ENCODE measurements at regions not wholly inside any gene's neighbourhood (a gene's known extent, or its start where the extent isn't known, plus 50 kb on each side); places are given as distances from the start of the nearest gene placed in this dataset.
A peak's percentile ranks its signal among the peaks of the same experiment; 100 is the strongest.

- no peak overlapping the region for H3K4me3 ChIP-seq (ENCODE audit: low read length)
- DNase-seq (ENCODE audit: low read depth, low spot score): no peak
Measured at GRCh38 chr6:11392778-11393507, 144.6 kb upstream of the TMEM170B start.

GRCh38 chr6:11391934-11392777, 145.4 kb upstream of the TMEM170B start:
- no peak for DNase-seq (ENCODE audit: low read depth, low spot score)
- H3K4me3 ChIP-seq (ENCODE audit: low read length): no peak overlapping the region

- H3K4me3 ChIP-seq (ENCODE audit: low read length): no peak overlapping the region
- DNase-seq (ENCODE audit: low read depth, low spot score): no peak
Measured at GRCh38 chr6:11389977-11390376, 147.6 kb upstream of the TMEM170B start.

GRCh38 chr6:11388983-11389944, 148.3 kb upstream of the TMEM170B start:
- no peak overlapping the region for H3K4me3 ChIP-seq (ENCODE audit: low read length)
- DNase-seq (ENCODE audit: low read depth, low spot score): no peak

GRCh38 chr6:11387707-11388430, 149.7 kb upstream of the TMEM170B start:
- DNase-seq (ENCODE audit: low read depth, low spot score): no peak
- no peak overlapping the region for H3K4me3 ChIP-seq (ENCODE audit: low read length)

GRCh38 chr6:11386726-11387125, 150.8 kb upstream of the TMEM170B start:
- DNase-seq (ENCODE audit: low read depth, low spot score): no peak
- H3K4me3 ChIP-seq (ENCODE audit: low read length): no peak overlapping the region

GRCh38 chr6:11386323-11386722, 151.2 kb upstream of the TMEM170B start:
- no peak for DNase-seq (ENCODE audit: low read depth, low spot score)
- no peak overlapping the region for H3K4me3 ChIP-seq (ENCODE audit: low read length)

GRCh38 chr6:11384531-11385309, 152.3 kb upstream of the NEDD9 start:
- H3K4me3 ChIP-seq (ENCODE audit: low read length): no peak overlapping the region
- no peak for DNase-seq (ENCODE audit: low read depth, low spot score)

- H3K4me3 ChIP-seq (ENCODE audit: low read length): peak overlapping the region; percentile 54
- peak; percentile 75 for DNase-seq (ENCODE audit: low read depth, low spot score)
Measured at GRCh38 chr6:11381801-11382513, 149.5 kb upstream of the NEDD9 start.

GRCh38 chr6:11380969-11381744, 148.7 kb upstream of the NEDD9 start:
- DNase-seq (ENCODE audit: low read depth, low spot score): no peak
- peak overlapping the region; percentile 54 for H3K4me3 ChIP-seq (ENCODE audit: low read length)

GRCh38 chr6:11380549-11380948, 148.1 kb upstream of the NEDD9 start:
- no peak for DNase-seq (ENCODE audit: low read depth, low spot score)
- no peak overlapping the region for H3K4me3 ChIP-seq (ENCODE audit: low read length)

- no peak overlapping the region for H3K4me3 ChIP-seq (ENCODE audit: low read length)
Measured at GRCh38 chr6:11379805-11380204, 147.3 kb upstream of the NEDD9 start.

GRCh38 chr6:11378639-11379038, 146.2 kb upstream of the NEDD9 start:
- no peak for DNase-seq (ENCODE audit: low read depth, low spot score)
- H3K4me3 ChIP-seq (ENCODE audit: low read length): no peak overlapping the region

More at GRCh38 chr6:11379805-11380204, 147.3 kb upstream of the NEDD9 start:
- DNase-seq (ENCODE audit: low read depth, low spot score): no peak

- no peak overlapping the region for H3K4me3 ChIP-seq (ENCODE audit: low read length)
- no peak for DNase-seq (ENCODE audit: low read depth, low spot score)
Measured at GRCh38 chr6:11374036-11375010, 141.9 kb upstream of the NEDD9 start.

- no peak for DNase-seq (ENCODE audit: low read depth, low spot score)
- H3K4me3 ChIP-seq (ENCODE audit: low read length): no peak overlapping the region
Measured at GRCh38 chr6:11373208-11373607, 140.7 kb upstream of the NEDD9 start.

Data from Jurkat, Clone E6-1 (cell line).